Stimulated activated CD8-positive, alpha-beta memory T cell treated with anti-CD3 and anti-CD28 coated beads, Interleukin-15, amount 100 ng/mL, for 4 hours (primary cell): ENCODE measurements at regions not wholly inside any gene's neighbourhood (a gene's known extent, or its start where the extent isn't known, plus 50 kb on each side); places are given as distances from the start of the nearest gene placed in this dataset.

Experiments used
- DNase-seq, 2 donors: peaks; one replicate each; pipeline ENCODE4 v3.0.0-alpha.2; 2020; ENCODE audit warnings: low read depth in 2 of 2

GRCh38 chr10:78541481-78542140 lies 507.9 kb downstream of the RPS24 start:
- DNase-seq: no peak

GRCh38 chr10:78542141-78542489 lies 508.5 kb downstream of the RPS24 start:
- DNase-seq: no peak

- DNase-seq: no peak
Observed at GRCh38 chr10:78542521-78542920, 508.9 kb downstream of the RPS24 start.

GRCh38 chr10:78543031-78543748 lies 509.5 kb downstream of the RPS24 start:
- DNase-seq: no peak

- no peak for DNase-seq
Observed at GRCh38 chr10:78543749-78544362, 510.2 kb downstream of the RPS24 start.

GRCh38 chr10:78544423-78545090 lies 510.9 kb downstream of the RPS24 start:
- no peak for DNase-seq

- DNase-seq: no peak
Observed at GRCh38 chr10:78545756-78546155, 512.1 kb downstream of the RPS24 start.

- DNase-seq: no peak
Observed at GRCh38 chr10:78547397-78547796, 513.7 kb downstream of the RPS24 start.

GRCh38 chr10:78547905-78548304 lies 514.2 kb downstream of the RPS24 start:
- no peak for DNase-seq

- no peak for DNase-seq
Observed at GRCh38 chr10:78548369-78548768, 514.7 kb downstream of the RPS24 start.

GRCh38 chr10:78549140-78549935 lies 515.7 kb downstream of the RPS24 start:
- no peak for DNase-seq

GRCh38 chr10:78550090-78550489 lies 516.4 kb downstream of the RPS24 start:
- no peak for DNase-seq

- no peak for DNase-seq
Observed at GRCh38 chr10:78550716-78551115, 517.1 kb downstream of the RPS24 start.

GRCh38 chr10:78551184-78552005 lies 517.4 kb upstream of the ZMIZ1 start:
- DNase-seq: no peak

- DNase-seq: no peak
Observed at GRCh38 chr10:78552261-78552811, 516.4 kb upstream of the ZMIZ1 start.

- no peak for DNase-seq
Observed at GRCh38 chr10:78553792-78554191, 515.0 kb upstream of the ZMIZ1 start.

GRCh38 chr10:78555128-78555527 lies 513.6 kb upstream of the ZMIZ1 start:
- DNase-seq: no peak

- no peak for DNase-seq
Observed at GRCh38 chr10:78556705-78557432, 511.9 kb upstream of the ZMIZ1 start.

- DNase-seq: no peak
Observed at GRCh38 chr10:78557433-78557925, 511.3 kb upstream of the ZMIZ1 start.
